ENCODE measurements at regions not wholly inside any gene's neighbourhood (a gene's known extent, or its start where the extent isn't known, plus 50 kb on each side); places are given as distances from the start of the nearest gene placed in this dataset.

DNA sequence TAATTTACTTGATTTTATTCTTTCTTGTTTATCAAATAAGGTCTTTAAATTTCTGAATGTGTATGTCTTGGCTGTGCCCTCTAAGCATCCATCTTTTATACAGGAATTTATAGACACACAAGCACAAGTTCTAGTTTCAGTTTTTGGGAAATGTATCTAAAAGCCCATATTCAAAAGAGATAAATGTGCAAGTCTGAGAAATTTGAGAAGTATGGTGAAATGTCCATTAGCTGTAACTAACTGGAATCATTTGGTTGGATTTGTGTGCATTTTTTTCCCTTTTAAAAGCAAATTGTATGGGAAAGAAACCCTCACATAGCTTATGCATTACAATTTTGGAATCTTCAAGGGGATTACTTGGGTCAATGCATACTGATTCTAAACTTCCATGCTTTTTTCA lies 532.0 kb downstream of the KLF5 start:
- H3K27ac ChIP-seq, result no peak overlapping the region
- no peak for DNase-seq (ENCODE audit: low read depth in 1 of 2, low spot score in 1 of 2)
- no peak overlapping the region for H3K4me3 ChIP-seq
- H3K27me3 ChIP-seq, result no peaks in the 10 kb centered on the region
- TF ChIP-seq, protein P1, sequence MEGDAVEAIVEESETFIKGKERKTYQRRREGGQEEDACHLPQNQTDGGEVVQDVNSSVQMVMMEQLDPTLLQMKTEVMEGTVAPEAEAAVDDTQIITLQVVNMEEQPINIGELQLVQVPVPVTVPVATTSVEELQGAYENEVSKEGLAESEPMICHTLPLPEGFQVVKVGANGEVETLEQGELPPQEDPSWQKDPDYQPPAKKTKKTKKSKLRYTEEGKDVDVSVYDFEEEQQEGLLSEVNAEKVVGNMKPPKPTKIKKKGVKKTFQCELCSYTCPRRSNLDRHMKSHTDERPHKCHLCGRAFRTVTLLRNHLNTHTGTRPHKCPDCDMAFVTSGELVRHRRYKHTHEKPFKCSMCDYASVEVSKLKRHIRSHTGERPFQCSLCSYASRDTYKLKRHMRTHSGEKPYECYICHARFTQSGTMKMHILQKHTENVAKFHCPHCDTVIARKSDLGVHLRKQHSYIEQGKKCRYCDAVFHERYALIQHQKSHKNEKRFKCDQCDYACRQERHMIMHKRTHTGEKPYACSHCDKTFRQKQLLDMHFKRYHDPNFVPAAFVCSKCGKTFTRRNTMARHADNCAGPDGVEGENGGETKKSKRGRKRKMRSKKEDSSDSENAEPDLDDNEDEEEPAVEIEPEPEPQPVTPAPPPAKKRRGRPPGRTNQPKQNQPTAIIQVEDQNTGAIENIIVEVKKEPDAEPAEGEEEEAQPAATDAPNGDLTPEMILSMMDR (IDR thresholded peaks at IDR 0.05; ENCODE audit: low read depth, low read length), result no peak
- H3K36me3 ChIP-seq, result no peaks in the 10 kb centered on the region
- no peaks in the 10 kb centered on the region for H3K4me1 ChIP-seq (ENCODE audit: low read depth)
- no peaks in the 10 kb centered on the region for H3K9me3 ChIP-seq (ENCODE audit: low read depth)

DNA sequence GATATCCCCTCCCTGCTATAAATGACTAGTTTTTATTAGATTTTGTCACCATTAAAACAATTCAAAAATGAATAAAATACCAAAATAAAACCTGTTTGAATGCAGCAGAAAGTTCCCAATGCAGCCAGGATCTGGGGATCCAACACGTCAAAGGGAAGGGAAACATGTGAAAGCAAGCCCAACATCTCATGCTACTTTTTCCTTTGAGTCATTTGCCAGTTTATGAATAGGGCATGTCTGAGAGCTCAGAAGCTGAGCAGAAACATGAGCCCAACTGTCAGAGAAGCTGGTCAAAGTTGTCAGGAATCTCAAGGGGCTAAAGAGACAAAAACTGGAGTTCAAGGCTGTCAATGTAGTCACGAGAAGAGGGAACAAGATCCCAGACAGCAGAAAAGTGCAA lies 526.4 kb downstream of the KLF5 start:
- no peaks in the 10 kb centered on the region for H3K36me3 ChIP-seq
- H3K27me3 ChIP-seq, result no peaks in the 10 kb centered on the region
- TF ChIP-seq, protein P1 (IDR thresholded peaks at IDR 0.05; ENCODE audit: low read depth, low read length), result no peak
- H3K27ac ChIP-seq, result no peak overlapping the region
- no peak overlapping the region for H3K4me3 ChIP-seq
- no peaks in the 10 kb centered on the region for H3K9me3 ChIP-seq (ENCODE audit: low read depth)
- DNase-seq (ENCODE audit: low read depth in 1 of 2, low spot score in 1 of 2), result no peak
- no peaks in the 10 kb centered on the region for H3K4me1 ChIP-seq (ENCODE audit: low read depth)

DNA sequence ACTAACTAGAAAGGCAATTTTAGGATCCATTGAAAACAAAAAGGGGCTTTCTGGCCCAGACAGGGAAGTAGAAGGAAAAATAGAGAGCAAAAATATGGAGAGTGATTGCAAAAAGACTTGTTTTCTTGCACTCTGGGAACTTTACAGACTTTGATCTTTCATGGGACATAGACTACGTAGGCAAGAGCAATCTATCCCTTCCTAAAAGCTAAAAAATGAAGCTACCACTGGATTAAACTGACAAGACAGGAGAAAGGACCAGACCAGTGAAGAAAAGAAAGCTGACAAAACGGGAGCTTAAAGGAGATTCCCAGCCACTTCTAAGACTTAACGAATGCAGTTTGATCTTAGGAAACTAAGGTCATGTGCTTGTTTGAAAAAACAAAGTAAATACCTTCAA lies 524.5 kb downstream of the KLF5 start:
- no peaks in the 10 kb centered on the region for H3K27me3 ChIP-seq
- DNase-seq (ENCODE audit: low read depth in 1 of 2, low spot score in 1 of 2), result no peak
- TF ChIP-seq, protein P1 (IDR thresholded peaks at IDR 0.05; ENCODE audit: low read depth, low read length), result no peak

DNA sequence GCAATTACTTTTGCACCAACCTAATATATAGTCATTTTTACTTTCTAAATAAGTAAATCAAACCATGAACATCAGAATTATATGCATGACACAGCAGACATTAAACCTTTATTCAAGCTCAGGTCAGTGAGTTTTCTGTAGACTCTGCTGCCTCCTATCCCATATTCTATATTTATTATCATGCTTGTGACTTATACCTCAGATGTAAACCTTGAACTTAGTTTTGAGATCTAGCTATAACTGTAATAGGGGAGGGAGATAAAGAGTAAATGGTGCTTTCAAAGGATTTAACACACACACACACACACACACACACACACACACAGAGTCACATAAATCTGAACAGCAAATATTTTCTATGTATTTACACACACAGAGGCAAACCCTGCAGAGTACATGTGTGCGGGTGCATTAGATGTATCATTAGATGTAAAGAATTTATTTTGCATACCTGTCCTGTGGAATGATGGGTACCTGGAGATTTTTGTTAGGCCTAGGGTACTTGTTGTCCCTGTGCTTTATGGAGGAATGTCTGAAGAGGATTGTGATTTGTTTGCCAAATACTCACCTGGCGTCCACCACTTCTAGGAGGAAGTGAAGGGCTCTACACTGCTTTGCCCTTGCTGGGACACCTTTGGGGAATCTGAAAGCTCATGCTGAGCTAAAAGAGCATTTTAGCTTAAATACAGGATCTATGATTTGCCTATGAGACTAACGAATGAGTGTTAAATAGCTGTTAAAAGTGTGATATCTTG lies 521.9 kb downstream of the KLF5 start:
- H3K4me3 ChIP-seq, result no peak overlapping the region

More for the DNA sequence above, 524.5 kb downstream of the KLF5 start:
- H3K4me1 ChIP-seq (ENCODE audit: low read depth), result no peaks in the 10 kb centered on the region
- H3K36me3 ChIP-seq, result no peaks in the 10 kb centered on the region
- H3K27ac ChIP-seq, result no peak overlapping the region
- no peaks in the 10 kb centered on the region for H3K9me3 ChIP-seq (ENCODE audit: low read depth)
- H3K4me3 ChIP-seq, result no peak overlapping the region

DNA sequence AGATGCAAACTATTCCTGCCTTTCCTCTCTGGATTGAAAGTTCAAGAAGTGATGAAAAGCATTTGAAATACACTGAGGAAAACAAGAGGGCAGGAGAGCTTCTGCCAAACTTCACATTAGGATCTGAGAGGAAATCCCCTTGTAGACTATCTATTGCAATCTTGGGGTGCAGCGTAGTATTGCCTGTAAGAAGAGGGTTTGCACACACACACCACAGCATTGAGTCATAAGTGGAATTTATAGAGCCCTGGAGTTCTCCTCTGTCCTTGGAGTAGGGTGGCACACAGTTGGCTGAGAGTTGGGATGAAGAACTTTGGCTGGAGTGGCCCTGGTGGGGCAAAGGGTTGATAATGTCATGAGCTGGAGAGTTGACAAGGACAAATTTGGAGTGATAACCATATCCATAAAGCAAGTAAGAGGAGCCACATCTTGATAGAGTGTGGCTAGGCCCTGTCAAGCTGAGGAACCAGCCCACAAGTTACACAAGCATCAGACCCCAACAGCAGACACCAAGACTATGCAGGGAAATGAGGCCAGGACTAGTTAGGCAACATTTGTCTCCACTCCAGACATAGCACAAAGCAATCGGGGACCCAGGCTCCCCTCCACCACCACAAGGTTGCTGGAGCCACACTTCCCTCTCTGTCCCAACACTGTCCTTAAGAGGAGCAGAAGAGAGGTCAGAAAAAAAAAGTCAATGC lies 520.9 kb downstream of the KLF5 start:
- Histone ChIP-seq H3K27me3 (no peaks in the 10 kb centered on the region), H3K4me1 (ENCODE audit: low read depth) (no peaks in the 10 kb centered on the region), H3K4me3 (no peak overlapping the region), H3K36me3 (no peaks in the 10 kb centered on the region), H3K9me3 (ENCODE audit: low read depth) (no peaks in the 10 kb centered on the region), H3K27ac (no peak overlapping the region)
- no peak for DNase-seq (ENCODE audit: low read depth in 1 of 2, low spot score in 1 of 2)
- TF ChIP-seq, protein P1 (IDR thresholded peaks at IDR 0.05; ENCODE audit: low read depth, low read length), result no peak

More for the DNA sequence above, 521.9 kb downstream of the KLF5 start:
- H3K9me3 ChIP-seq (ENCODE audit: low read depth), result no peaks in the 10 kb centered on the region
- no peaks in the 10 kb centered on the region for H3K4me1 ChIP-seq (ENCODE audit: low read depth)
- H3K27ac ChIP-seq, result no peak overlapping the region
- no peaks in the 10 kb centered on the region for H3K27me3 ChIP-seq
- no peaks in the 10 kb centered on the region for H3K36me3 ChIP-seq
- TF ChIP-seq, protein P1 (IDR thresholded peaks at IDR 0.05; ENCODE audit: low read depth, low read length), result no peak
- no peak for DNase-seq (ENCODE audit: low read depth in 1 of 2, low spot score in 1 of 2)

All from cardiac muscle cell (in vitro differentiated cells and primary cell).